HEK293 (cell line): ENCODE measurements at regions not wholly inside any gene's neighbourhood (a gene's known extent, or its start where the extent isn't known, plus 50 kb on each side); places are given as distances from the start of the nearest gene placed in this dataset.

ENCODE experiments used
- CTCF ChIA-PET: fragments of 350-600 bp; formaldehyde crosslinking; extraction: SDS; loops from one replicate; lab custom pipeline; 2021; ENCODE audit warnings: antibody characterized with exemption; lab: Yijun Ruan, JAX
- POLR2A ChIA-PET: fragments of 300-600 bp; formaldehyde crosslinking; extraction: SDS; loops from one replicate; lab custom pipeline; 2020; ENCODE audit warnings: antibody characterized with exemption, inconsistent platforms; lab: Yijun Ruan, JAX
- H3K27ac ChIP-seq: fragments of 200-500 bp; sonication (Bioruptor generic); 2 replicates; pipeline ENCODE4 v1.5.1; 2014; ENCODE audit warnings: low read depth, low read length, control low read depth, inconsistent platforms; ENCODE audit errors: extremely low read depth
- H3K36me3 ChIP-seq, 2 experiments: fragments of 200-500 bp in 1 of 2; sonication (Bioruptor generic) in 1 of 2; 1 replicate in 1 of 2; 2 replicates in 1 of 2; pipeline ENCODE4 v1.5.1; 2014 to 2017; ENCODE audit warnings: inconsistent platforms in 2 of 2, low read length in 2 of 2; ENCODE audit not compliant: control insufficient read depth in 2 of 2, insufficient read depth in 1 of 2
- H3K4me1 ChIP-seq: fragments of 200-500 bp; sonication (Bioruptor generic); 2 replicates; pipeline ENCODE4 v1.5.1; 2014; ENCODE audit warnings: mild to moderate bottlenecking, low read length, inconsistent platforms; ENCODE audit not compliant: control insufficient read depth, insufficient read depth
- H3K4me3 ChIP-seq: 2 replicates; pipeline ENCODE4 v1.5.1; 2011; ENCODE audit warnings: low read depth, mild to moderate bottlenecking, control low read depth, low read length, moderate library complexity
- H3K9me3 ChIP-seq: fragments of 200-500 bp; sonication (Bioruptor generic); 2 replicates; pipeline ENCODE4 v1.5.1; 2014; ENCODE audit warnings: low read depth, low read length, inconsistent platforms; ENCODE audit not compliant: control insufficient read depth, insufficient read depth
- FEZF1 ChIP-seq: fragments of 450-650 bp; formaldehyde crosslinking; IDR thresholded peaks from 2 replicates; pipeline ENCODE4 v1.5.1; 2016; ENCODE audit warnings: missing biosample characterization, missing genetic modification characterization
- HOXC10 ChIP-seq: sonication (generic); formaldehyde crosslinking; IDR thresholded peaks from 2 replicates; pipeline ENCODE4 v1.8.1; 2023; ENCODE audit warnings: mild to moderate bottlenecking, missing genetic modification reagents
- MZF1 ChIP-seq: fragments of 450-650 bp; formaldehyde crosslinking; IDR thresholded peaks from 2 replicates; pipeline ENCODE4 v1.5.1; 2017; ENCODE audit warnings: missing biosample characterization, missing genetic modification characterization, borderline replicate concordance
- OSR2 ChIP-seq: fragments of 450-650 bp; formaldehyde crosslinking; IDR thresholded peaks from 2 replicates; pipeline ENCODE4 v1.5.1; 2016; ENCODE audit warnings: missing biosample characterization, missing genetic modification characterization
- SALL2 ChIP-seq: fragments of 450-650 bp; formaldehyde crosslinking; IDR thresholded peaks from 2 replicates; pipeline ENCODE4 v1.5.0; 2017; ENCODE audit warnings: missing biosample characterization, mild to moderate bottlenecking, missing genetic modification characterization, borderline replicate concordance
- ZBTB17 ChIP-seq: fragments of 450-650 bp; formaldehyde crosslinking; IDR thresholded peaks from 2 replicates; pipeline ENCODE4 v1.5.1; 2016; ENCODE audit warnings: missing biosample characterization, missing genetic modification characterization
- ZFP3 ChIP-seq: fragments of 450-650 bp; formaldehyde crosslinking; IDR thresholded peaks from 2 replicates; pipeline ENCODE4 v1.5.1; 2016; ENCODE audit warnings: low read depth, missing biosample characterization, missing genetic modification characterization
- ZNF114 ChIP-seq: fragments of 450-650 bp; formaldehyde crosslinking; IDR thresholded peaks from 2 replicates; pipeline ENCODE4 v1.5.0; 2017; ENCODE audit warnings: missing biosample characterization, missing genetic modification characterization
- ZNF184 ChIP-seq: fragments of 450-650 bp; IDR thresholded peaks from 2 replicates; pipeline ENCODE4 v1.5.1; 2018; ENCODE audit warnings: missing biosample characterization, mild to moderate bottlenecking, missing genetic modification characterization
- ZNF292 ChIP-seq: fragments of 450-650 bp; formaldehyde crosslinking; IDR thresholded peaks from 2 replicates; pipeline ENCODE4 v1.5.1; 2016; ENCODE audit warnings: low read depth, missing biosample characterization, missing genetic modification characterization, borderline replicate concordance
- ZNF354C ChIP-seq: fragments of 450-650 bp; formaldehyde crosslinking; IDR thresholded peaks from 2 replicates; pipeline ENCODE4 v1.5.1; 2016; ENCODE audit warnings: missing biosample characterization, missing genetic modification characterization, low read depth, borderline replicate concordance
- ZNF510 ChIP-seq: fragments of 450-650 bp; formaldehyde crosslinking; IDR thresholded peaks from 2 replicates; pipeline ENCODE4 v1.5.1; 2018; ENCODE audit warnings: mild to moderate bottlenecking, missing genetic modification characterization, missing biosample characterization; ENCODE audit not compliant: insufficient replicate concordance
- ZNF544 ChIP-seq: fragments of 450-650 bp; formaldehyde crosslinking; IDR thresholded peaks from 2 replicates; pipeline ENCODE4 v1.5.0; 2017; ENCODE audit warnings: missing biosample characterization, missing genetic modification characterization
- ZNF548 ChIP-seq: fragments of 450-650 bp; formaldehyde crosslinking; IDR thresholded peaks from 2 replicates; pipeline ENCODE4 v1.5.1; 2016; ENCODE audit warnings: missing biosample characterization, missing genetic modification characterization
- ZNF654 ChIP-seq: fragments of 450-650 bp; formaldehyde crosslinking; IDR thresholded peaks from 2 replicates; pipeline ENCODE4 v1.5.1; 2016; ENCODE audit warnings: low read depth, missing biosample characterization, missing genetic modification characterization
- ZNF747 ChIP-seq: fragments of 450-650 bp; formaldehyde crosslinking; IDR thresholded peaks from 2 replicates; pipeline ENCODE4 v1.5.1; 2016; ENCODE audit warnings: missing biosample characterization, missing genetic modification characterization
- ZNF768 ChIP-seq: fragments of 450-650 bp; formaldehyde crosslinking; IDR thresholded peaks from 2 replicates; pipeline ENCODE4 v1.5.1; 2018; ENCODE audit warnings: missing biosample characterization, mild to moderate bottlenecking, missing genetic modification characterization
- TF ChIP-seq, protein P1 (sequence below): fragments of 450-650 bp; IDR thresholded peaks from 2 replicates; pipeline ENCODE4 v1.5.1; 2018; ENCODE audit warnings: missing biosample characterization, missing genetic modification characterization
- TF ChIP-seq, protein P2 (sequence below): fragments of 450-650 bp; formaldehyde crosslinking; optimal IDR thresholded peaks from 2 replicates; pipeline ENCODE3; 2016; ENCODE audit warnings: missing biosample characterization, mild to moderate bottlenecking, missing genetic modification characterization
- TF ChIP-seq, protein P3 (sequence below): fragments of 450-650 bp; formaldehyde crosslinking; IDR thresholded peaks from 2 replicates; pipeline ENCODE4 v1.5.1; 2017; ENCODE audit warnings: missing biosample characterization, missing genetic modification characterization
- TF ChIP-seq, protein P4 (sequence below): fragments of 450-650 bp; formaldehyde crosslinking; IDR thresholded peaks from 2 replicates; pipeline ENCODE4 v1.5.1; 2017; ENCODE audit warnings: missing biosample characterization, missing genetic modification characterization
- TF ChIP-seq, protein P5 (sequence below): fragments of 450-650 bp; formaldehyde crosslinking; IDR thresholded peaks from 2 replicates; pipeline ENCODE4 v1.5.1; 2016; ENCODE audit warnings: missing biosample characterization, missing genetic modification characterization

DNA sequence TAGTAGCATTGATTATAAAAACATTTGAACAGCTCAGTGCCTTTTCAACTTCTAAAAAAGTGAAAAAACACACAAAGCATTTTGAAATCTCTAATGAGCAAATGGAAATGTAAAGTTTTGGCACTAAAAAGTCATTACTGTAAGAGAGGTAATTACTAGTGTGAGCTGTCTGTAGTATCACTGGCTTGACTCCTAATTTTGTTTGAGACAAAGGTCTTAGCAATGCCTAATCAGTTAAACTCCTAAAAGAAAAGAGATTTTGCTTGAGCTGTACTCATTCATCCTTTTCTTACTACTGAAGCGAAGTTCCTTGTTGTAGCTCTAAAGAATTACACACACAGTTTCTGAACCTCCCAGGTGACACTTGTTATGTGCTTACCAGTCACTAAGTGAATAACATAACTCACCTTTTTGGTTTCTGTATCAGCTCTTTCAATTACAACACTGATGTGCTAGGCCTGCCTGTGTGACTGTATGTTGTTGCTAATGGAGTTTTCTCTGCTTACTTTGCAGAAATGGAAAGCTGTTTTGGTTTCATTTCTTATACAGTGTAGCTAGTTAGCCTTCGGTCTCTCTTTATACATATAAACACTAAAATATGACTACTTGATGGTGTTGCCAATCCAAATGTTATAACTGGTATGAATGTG lies 924.4 kb upstream of the TENM4 start:
- no peaks in the 10 kb centered on the region for H3K4me1 ChIP-seq
- H3K36me3 ChIP-seq: no peaks in the 10 kb centered on the region
- H3K4me3 ChIP-seq: no peak overlapping the region
- no peaks in the 10 kb centered on the region for H3K9me3 ChIP-seq
- ChIA-PET POLR2A (no interaction called here), CTCF (no interaction called here)
- no peak overlapping the region for H3K27ac ChIP-seq
- TF ChIP-seq FEZF1 (tag by site-specific recombination): no peak
- no peak for TF ChIP-seq ZNF654 (tag by site-specific recombination)
- TF ChIP-seq, protein P1, sequence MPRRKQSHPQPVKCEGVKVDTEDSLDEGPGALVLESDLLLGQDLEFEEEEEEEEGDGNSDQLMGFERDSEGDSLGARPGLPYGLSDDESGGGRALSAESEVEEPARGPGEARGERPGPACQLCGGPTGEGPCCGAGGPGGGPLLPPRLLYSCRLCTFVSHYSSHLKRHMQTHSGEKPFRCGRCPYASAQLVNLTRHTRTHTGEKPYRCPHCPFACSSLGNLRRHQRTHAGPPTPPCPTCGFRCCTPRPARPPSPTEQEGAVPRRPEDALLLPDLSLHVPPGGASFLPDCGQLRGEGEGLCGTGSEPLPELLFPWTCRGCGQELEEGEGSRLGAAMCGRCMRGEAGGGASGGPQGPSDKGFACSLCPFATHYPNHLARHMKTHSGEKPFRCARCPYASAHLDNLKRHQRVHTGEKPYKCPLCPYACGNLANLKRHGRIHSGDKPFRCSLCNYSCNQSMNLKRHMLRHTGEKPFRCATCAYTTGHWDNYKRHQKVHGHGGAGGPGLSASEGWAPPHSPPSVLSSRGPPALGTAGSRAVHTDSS (tag by site-specific recombination): no peak
- no peak for TF ChIP-seq MZF1 (tag by site-specific recombination)
- TF ChIP-seq ZFP3 (tag by site-specific recombination): no peak
- TF ChIP-seq, protein P2, sequence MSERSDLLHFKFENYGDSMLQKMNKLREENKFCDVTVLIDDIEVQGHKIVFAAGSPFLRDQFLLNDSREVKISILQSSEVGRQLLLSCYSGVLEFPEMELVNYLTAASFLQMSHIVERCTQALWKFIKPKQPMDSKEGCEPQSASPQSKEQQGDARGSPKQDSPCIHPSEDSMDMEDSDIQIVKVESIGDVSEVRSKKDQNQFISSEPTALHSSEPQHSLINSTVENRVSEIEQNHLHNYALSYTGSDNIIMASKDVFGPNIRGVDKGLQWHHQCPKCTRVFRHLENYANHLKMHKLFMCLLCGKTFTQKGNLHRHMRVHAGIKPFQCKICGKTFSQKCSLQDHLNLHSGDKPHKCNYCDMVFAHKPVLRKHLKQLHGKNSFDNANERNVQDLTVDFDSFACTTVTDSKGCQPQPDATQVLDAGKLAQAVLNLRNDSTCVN: no peak
- no peak for TF ChIP-seq ZNF354C
- no peak for TF ChIP-seq ZNF114 (tag by site-specific recombination)
- TF ChIP-seq, protein P3, sequence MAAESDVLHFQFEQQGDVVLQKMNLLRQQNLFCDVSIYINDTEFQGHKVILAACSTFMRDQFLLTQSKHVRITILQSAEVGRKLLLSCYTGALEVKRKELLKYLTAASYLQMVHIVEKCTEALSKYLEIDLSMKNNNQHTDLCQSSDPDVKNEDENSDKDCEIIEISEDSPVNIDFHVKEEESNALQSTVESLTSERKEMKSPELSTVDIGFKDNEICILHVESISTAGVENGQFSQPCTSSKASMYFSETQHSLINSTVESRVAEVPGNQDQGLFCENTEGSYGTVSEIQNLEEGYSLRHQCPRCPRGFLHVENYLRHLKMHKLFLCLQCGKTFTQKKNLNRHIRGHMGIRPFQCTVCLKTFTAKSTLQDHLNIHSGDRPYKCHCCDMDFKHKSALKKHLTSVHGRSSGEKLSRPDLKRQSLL: no peak

DNA sequence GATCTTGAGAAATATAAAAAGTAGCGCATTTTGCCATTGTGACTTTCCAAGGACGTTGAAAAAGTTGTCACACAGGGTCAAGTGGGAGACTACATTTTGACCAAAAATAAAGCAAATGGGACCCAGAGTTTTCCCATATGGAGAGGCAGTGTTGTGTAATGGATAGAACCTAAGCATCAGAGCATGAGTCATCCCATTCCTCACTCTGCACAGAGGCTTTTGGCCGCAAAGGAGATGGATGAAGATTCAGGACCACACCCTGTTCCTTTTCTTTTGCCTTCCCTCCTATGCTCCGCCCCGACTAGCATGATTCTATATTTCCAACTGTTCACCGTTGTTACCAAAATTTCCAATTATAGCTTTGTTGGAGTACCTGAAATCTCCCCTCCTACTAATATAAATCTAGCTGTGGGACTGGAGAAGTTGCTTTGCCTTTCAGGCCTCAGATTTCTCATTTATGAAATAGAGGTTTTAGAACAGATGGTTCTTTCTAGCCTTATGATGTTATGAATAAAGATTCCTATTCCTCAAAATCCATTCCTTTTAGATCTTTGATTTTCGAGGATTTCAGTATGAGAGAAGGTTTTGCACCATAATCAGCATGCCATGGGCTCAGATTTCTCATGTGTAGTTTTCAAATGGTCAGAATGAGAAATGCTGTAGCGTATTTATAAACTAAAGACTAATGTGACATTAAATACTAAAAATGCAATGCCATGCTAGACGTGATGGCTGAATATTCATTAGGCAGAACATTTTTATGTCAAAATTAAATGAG lies 921.9 kb upstream of the TENM4 start:
- ChIA-PET CTCF (no interaction called here), POLR2A (no interaction called here)
- H3K36me3 ChIP-seq: no peaks in the 10 kb centered on the region
- H3K27ac ChIP-seq: no peak overlapping the region
- no peak overlapping the region for H3K4me3 ChIP-seq
- H3K4me1 ChIP-seq: no peaks in the 10 kb centered on the region
- TF ChIP-seq OSR2 (tag by site-specific recombination) (no peak), ZNF548 (tag by site-specific recombination) (no peak), ZBTB17 (tag by site-specific recombination) (no peak), ZNF747 (tag by site-specific recombination) (no peak), ZNF510 (no peak), ZNF292 (no peak), ZNF184 (no peak), SALL2 (no peak), ZNF544 (tag by site-specific recombination) (no peak), ZNF768 (tag by site-specific recombination) (no peak), HOXC10 (no peak)
- TF ChIP-seq, protein P4, sequence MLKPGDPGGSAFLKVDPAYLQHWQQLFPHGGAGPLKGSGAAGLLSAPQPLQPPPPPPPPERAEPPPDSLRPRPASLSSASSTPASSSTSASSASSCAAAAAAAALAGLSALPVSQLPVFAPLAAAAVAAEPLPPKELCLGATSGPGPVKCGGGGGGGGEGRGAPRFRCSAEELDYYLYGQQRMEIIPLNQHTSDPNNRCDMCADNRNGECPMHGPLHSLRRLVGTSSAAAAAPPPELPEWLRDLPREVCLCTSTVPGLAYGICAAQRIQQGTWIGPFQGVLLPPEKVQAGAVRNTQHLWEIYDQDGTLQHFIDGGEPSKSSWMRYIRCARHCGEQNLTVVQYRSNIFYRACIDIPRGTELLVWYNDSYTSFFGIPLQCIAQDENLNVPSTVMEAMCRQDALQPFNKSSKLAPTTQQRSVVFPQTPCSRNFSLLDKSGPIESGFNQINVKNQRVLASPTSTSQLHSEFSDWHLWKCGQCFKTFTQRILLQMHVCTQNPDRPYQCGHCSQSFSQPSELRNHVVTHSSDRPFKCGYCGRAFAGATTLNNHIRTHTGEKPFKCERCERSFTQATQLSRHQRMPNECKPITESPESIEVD (tag by site-specific recombination): no peak
- TF ChIP-seq, protein P5, sequence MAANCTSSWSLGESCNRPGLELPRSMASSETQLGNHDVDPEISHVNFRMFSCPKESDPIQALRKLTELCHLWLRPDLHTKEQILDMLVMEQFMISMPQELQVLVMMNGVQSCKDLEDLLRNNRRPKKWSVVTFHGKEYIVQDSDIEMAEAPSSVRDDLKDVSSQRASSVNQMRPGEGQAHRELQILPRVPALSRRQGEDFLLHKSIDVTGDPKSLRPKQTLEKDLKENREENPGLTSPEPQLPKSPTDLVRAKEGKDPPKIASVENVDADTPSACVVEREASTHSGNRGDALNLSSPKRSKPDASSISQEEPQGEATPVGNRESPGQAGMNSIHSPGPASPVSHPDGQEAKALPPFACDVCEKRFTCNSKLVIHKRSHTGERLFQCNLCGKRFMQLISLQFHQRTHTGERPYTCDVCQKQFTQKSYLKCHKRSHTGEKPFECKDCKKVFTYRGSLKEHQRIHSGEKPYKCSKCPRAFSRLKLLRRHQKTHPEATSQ: no peak
- no peaks in the 10 kb centered on the region for H3K9me3 ChIP-seq
